Thyroid gland (tissue), 4 donors: ENCODE measurements at regions not wholly inside any gene's neighbourhood (a gene's known extent, or its start where the extent isn't known, plus 50 kb on each side); places are given as distances from the start of the nearest gene placed in this dataset.

Source experiments
- DNase-seq, 2 donors: peaks; one replicate each; pipeline ENCODE4 v3.0.0-alpha.2; 2019
- H3K27ac ChIP-seq, 3 donors: fragments of 200-600 bp; sonication (generic); 1 replicate in 2 of 3; 2 replicates in 1 of 3; pipeline ENCODE4 v1.5.1; 2016 to 2019; ENCODE audit warnings: mild to moderate bottlenecking in 1 of 3, moderate library complexity in 1 of 3
- H3K27me3 ChIP-seq: fragments of 200-600 bp; sonication (generic); one replicate; pipeline ENCODE4 v1.5.1; 2019
- H3K36me3 ChIP-seq, 2 donors: fragments of 200-600 bp; sonication (generic); one replicate each; pipeline ENCODE4 v1.5.1; 2016 to 2019
- H3K4me1 ChIP-seq, 2 donors: fragments of 200-600 bp; sonication (generic); one replicate each; pipeline ENCODE4 v1.5.1; 2017 to 2019
- H3K4me3 ChIP-seq, 3 donors: fragments of 200-600 bp; sonication (generic); replicated peaks in 1 of 3; 1 replicate in 2 of 3; 2 replicates in 1 of 3; pipeline ENCODE4 v1.5.1; 2016; ENCODE audit warnings: mild to moderate bottlenecking in 1 of 3
- H3K9me3 ChIP-seq: fragments of 200-600 bp; sonication (generic); one replicate; pipeline ENCODE4 v1.5.1; 2017
- POLR2A ChIP-seq, 2 donors: fragments of 450-650 bp; IDR thresholded peaks; one replicate each; pipeline ENCODE4 v1.6.1; 2017; ENCODE audit warnings: antibody characterized with exemption in 2 of 2, mild to moderate bottlenecking in 2 of 2, moderate library complexity in 1 of 2
- WGBS, 2 donors: methylation state at CpG; one replicate each; pipeline ENCODE4 v1.1.5; 2017; 5-methylcytosine and 5-hydroxymethylcytosine counted together
- intact Hi-C: fragments of 100-400 bp; cut with DNase I; formaldehyde crosslinking; loops from one replicate; pipeline ENCODE4 v1.15.1; 2023
- TF ChIP-seq, protein P1 (sequence below), 6 experiments: fragments of 200-600 bp in 3 of 6; fragments of 450-650 bp in 3 of 6; sonication (generic) in 3 of 6; IDR thresholded peaks; one replicate each; pipeline ENCODE4 v1.5.1; 2016 to 2019; ENCODE audit warnings: antibody characterized with exemption in 6 of 6, mild to moderate bottlenecking in 2 of 6, inconsistent platforms in 1 of 6, moderate library complexity in 1 of 6

DNA sequence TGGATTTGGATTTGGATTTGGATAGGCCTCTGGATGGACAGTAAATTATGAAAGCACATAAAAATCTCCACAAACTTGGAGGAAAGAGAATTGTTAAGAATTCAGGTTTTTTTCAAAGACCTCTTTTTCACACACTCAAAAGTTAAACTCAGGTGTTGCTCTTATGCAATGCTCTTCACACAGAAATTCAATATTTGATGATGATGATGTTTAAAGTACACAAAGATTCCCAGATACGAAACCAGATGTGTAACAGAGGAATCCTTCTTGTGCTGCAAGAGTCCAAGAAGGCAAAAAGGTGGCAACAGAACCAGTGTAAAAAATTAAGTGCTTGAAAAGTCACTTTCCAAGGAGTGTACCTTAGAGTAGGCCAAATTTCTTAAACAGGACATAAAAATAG is 75.8 kb upstream of the SPATS2L start:
- peaks cover 0 to 8% of the 10 kb centered on the region in 2 donors for H3K4me1 ChIP-seq
- TF ChIP-seq, protein P1, sequence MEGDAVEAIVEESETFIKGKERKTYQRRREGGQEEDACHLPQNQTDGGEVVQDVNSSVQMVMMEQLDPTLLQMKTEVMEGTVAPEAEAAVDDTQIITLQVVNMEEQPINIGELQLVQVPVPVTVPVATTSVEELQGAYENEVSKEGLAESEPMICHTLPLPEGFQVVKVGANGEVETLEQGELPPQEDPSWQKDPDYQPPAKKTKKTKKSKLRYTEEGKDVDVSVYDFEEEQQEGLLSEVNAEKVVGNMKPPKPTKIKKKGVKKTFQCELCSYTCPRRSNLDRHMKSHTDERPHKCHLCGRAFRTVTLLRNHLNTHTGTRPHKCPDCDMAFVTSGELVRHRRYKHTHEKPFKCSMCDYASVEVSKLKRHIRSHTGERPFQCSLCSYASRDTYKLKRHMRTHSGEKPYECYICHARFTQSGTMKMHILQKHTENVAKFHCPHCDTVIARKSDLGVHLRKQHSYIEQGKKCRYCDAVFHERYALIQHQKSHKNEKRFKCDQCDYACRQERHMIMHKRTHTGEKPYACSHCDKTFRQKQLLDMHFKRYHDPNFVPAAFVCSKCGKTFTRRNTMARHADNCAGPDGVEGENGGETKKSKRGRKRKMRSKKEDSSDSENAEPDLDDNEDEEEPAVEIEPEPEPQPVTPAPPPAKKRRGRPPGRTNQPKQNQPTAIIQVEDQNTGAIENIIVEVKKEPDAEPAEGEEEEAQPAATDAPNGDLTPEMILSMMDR (IDR thresholded peaks at IDR 0.05) = no peak
- TF ChIP-seq POLR2A (IDR thresholded peaks at IDR 0.05) = no peak
- DNase-seq = no peak
- no peaks in the 10 kb centered on the region for H3K9me3 ChIP-seq
- WGBS, 2 donors = 80 to 89% methylated on average over 1 of the region's 1 CpG
- intact Hi-C loops = no loop called here
- no peaks in the 10 kb centered on the region for H3K36me3 ChIP-seq
- no peak overlapping the region for H3K4me3 ChIP-seq
- H3K27me3 ChIP-seq = no peaks in the 10 kb centered on the region
- H3K27ac ChIP-seq = no peak overlapping the region

DNA sequence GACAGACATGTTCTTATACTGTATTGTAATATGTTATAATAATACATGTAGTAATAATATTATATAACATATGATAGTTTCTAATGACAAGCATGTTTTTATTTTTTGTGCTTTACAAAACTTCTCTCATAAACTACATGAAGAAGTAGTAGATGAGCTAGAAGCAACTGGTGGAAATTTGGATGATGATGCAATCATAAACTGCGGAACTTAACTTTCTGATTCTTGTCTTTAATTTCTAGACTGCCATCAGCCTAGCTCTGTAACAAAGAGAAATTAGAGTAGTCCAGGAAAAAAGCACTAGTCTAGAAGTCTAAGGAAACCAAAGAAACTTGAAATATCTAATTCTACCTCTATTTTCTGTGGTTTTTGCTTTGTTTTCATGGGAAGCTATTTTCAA is 71.0 kb upstream of the SPATS2L start:
- TF ChIP-seq, protein P1 (IDR thresholded peaks at IDR 0.05) = no peak
- TF ChIP-seq POLR2A (IDR thresholded peaks at IDR 0.05) = no peak
- intact Hi-C loops = no loop called here
- no peaks in the 10 kb centered on the region for H3K4me1 ChIP-seq
- no peaks in the 10 kb centered on the region for H3K36me3 ChIP-seq
- no peak overlapping the region for H3K4me3 ChIP-seq
- no peaks in the 10 kb centered on the region for H3K27me3 ChIP-seq
- 94 to 97% methylated on average over 1 of the region's 1 CpG for WGBS, 2 donors
- no peak for DNase-seq
- no peaks in the 10 kb centered on the region for H3K9me3 ChIP-seq
- H3K27ac ChIP-seq = no peak overlapping the region

DNA sequence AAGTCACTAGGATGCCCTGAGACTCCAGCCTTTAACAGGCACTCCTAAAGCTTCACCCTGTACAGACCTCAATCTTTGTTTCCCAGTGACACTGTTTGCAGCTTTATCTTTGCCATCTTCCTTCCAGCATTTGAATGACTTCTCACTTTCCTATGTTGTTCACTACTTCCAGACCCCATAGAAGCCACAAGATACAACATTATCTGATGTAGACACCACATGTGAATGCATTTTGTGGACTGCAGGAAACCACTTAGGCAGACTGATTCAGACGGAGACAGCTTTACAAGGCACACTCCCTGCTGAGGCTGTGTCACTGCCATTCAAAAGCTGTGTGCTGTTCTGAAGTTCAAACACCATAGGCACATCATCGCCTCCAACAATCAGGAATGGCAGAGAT is 67.3 kb upstream of the SPATS2L start:
- no peak overlapping the region for H3K27ac ChIP-seq
- DNase-seq = no peak
- intact Hi-C loops = no loop called here
- H3K36me3 ChIP-seq = no peaks in the 10 kb centered on the region
- H3K4me1 ChIP-seq = peaks cover 9 to 12% of the 10 kb centered on the region in 2 donors
- 67 to 81% methylated on average over 2 of the region's 2 CpGs for WGBS, 2 donors
- H3K4me3 ChIP-seq = no peak overlapping the region
- TF ChIP-seq, protein P1 (IDR thresholded peaks at IDR 0.05) = no peak
- no peak for TF ChIP-seq POLR2A (IDR thresholded peaks at IDR 0.05)
- no peaks in the 10 kb centered on the region for H3K27me3 ChIP-seq
- no peaks in the 10 kb centered on the region for H3K9me3 ChIP-seq

DNA sequence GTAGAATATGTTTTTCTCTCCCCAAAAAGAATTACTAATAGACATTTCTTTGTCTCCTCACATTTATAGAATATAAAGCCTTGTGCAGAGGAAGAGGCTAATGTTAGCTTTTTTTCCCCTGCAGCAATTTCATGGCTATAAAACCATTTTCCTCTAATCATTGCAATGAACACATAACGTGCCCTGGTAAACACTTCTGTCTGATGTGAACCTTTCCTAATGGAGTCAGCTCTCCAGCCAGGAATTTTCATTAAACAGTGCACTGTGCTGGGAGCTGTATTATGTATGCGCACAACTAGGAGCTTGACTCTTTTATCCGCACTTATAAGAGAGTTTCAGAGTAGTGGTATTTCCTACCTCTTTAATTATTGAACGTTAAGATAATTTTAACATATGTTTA is 63.9 kb upstream of the SPATS2L start:
- peaks cover 15 to 16% of the 10 kb centered on the region in 2 donors for H3K4me1 ChIP-seq
- H3K27me3 ChIP-seq = no peaks in the 10 kb centered on the region
- intact Hi-C loops = no loop called here
- H3K4me3 ChIP-seq = no peak overlapping the region
- TF ChIP-seq, protein P1 (IDR thresholded peaks at IDR 0.05) = no peak
- TF ChIP-seq POLR2A (IDR thresholded peaks at IDR 0.05) = no peak
- 69 to 83% methylated on average over 4 of the region's 4 CpGs for WGBS, 2 donors
- no peaks in the 10 kb centered on the region for H3K9me3 ChIP-seq
- H3K27ac ChIP-seq = no peak overlapping the region
- no peaks in the 10 kb centered on the region for H3K36me3 ChIP-seq
- DNase-seq = no peak

DNA sequence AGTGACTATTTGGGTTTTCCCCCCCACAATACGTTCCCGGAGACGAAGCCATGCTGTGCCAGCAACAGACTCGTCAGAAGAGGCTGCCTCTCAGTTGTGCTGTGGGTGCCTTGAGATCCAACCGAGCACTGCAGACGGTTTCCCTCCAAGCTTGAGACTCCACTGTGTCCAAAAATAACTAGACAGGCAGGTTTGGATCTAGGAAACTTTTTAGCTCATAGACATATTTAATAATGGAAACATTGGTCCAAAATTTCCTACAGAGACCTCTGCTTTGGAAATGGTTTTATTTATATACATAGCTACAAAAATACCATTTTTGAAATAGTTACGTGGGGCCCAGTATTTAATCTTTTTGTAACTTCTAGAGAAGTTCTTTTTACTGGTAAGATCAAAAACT is 63.1 kb upstream of the SPATS2L start:
- Histone ChIP-seq H3K27ac (peak overlapping the region; percentile 64 to 80 (median 74)), H3K27me3 (no peaks in the 10 kb centered on the region), H3K36me3 (no peaks in the 10 kb centered on the region), H3K4me1 (peaks cover 17 to 18% of the 10 kb centered on the region in 2 donors), H3K4me3 (peak overlapping the region in 1 of 3 donors; percentile 10), H3K9me3 (no peaks in the 10 kb centered on the region)
- TF ChIP-seq POLR2A (IDR thresholded peaks at IDR 0.05) = no peak
- TF ChIP-seq, protein P1 (IDR thresholded peaks at IDR 0.05) = no peak
- peak; percentile 22 to 55 for DNase-seq
- intact Hi-C loops = no loop called here
- WGBS, 2 donors = 24 to 37% methylated on average over 7 of the region's 7 CpGs
